HCT116 (cell line): ENCODE measurements at regions not wholly inside any gene's neighbourhood (a gene's known extent, or its start where the extent isn't known, plus 50 kb on each side); places are given as distances from the start of the nearest gene placed in this dataset.

Source experiments
- ATAC-seq: fragments of 200-7000 bp; cut with Tn5 transposase; 2 replicates; pipeline ENCODE4 v1.9.1; 2020; ENCODE audit warnings: mild to moderate bottlenecking, moderate library complexity
- BruUV-seq: library from RNA; stranded (reverse); fragments of 400-500 nt; replicated peaks from 2 replicates; lab custom pipeline; 2021; lab: Mats Ljungman, UMichigan
- CTCF ChIA-PET: fragments of 300-600 bp; sonication (Branson Sonifier 250); formaldehyde crosslinking; loops from one replicate; lab custom pipeline; 2021; ENCODE audit warnings: antibody characterized with exemption; lab: Charles Lee
- POLR2A ChIA-PET: fragments of 300-600, 350-600 bp; sonication (Branson Sonifier 250); formaldehyde crosslinking; loops from one replicate; lab custom pipeline; 2021; ENCODE audit warnings: antibody characterized with exemption; lab: Charles Lee
- RAD21 ChIA-PET, 2 experiments: fragments of 300-600 bp; sonication (Branson Sonifier 250); formaldehyde crosslinking; loops; one replicate each; lab custom pipeline; 2023; ENCODE audit warnings: low total read pairs in 2 of 2; ENCODE audit not compliant: uncharacterized antibody in 2 of 2, unreplicated experiment in 2 of 2, low non-redundant PET in 1 of 2; lab: Charles Lee
- DNase-seq: peaks from one replicate; pipeline ENCODE4 v3.0.0-alpha.2; 2010; ENCODE audit warnings: low read depth, low spot score
- H2AFZ ChIP-seq: fragments of 200-600 bp; shearing (Covaris generic), sonication (generic); 2 replicates; pipeline ENCODE4 v1.6.1; 2017; ENCODE audit warnings: low read depth, mixed run types, mixed read lengths, antibody characterized with exemption, low read length; ENCODE audit not compliant: poor library complexity, severe bottlenecking
- H3K27ac ChIP-seq: 2 replicates; pipeline ENCODE4 v1.5.1; 2012; ENCODE audit warnings: low read depth, low read length
- H3K27me3 ChIP-seq: fragments of 200-600 bp; sonication (generic); 2 replicates; pipeline ENCODE4 v1.6.1; 2016; ENCODE audit warnings: mixed run types, low read length, mixed read lengths; ENCODE audit not compliant: insufficient read depth
- H3K36me3 ChIP-seq, 2 experiments: fragments of 200-500 bp in 1 of 2; fragments of 200-600 bp in 1 of 2; sonication (Bioruptor generic) in 1 of 2; sonication (generic) in 1 of 2; 2 replicates each; pipeline versions ENCODE4 v1.5.1 to v1.6.1; 2014 to 2016; ENCODE audit warnings: low read length in 2 of 2, inconsistent platforms in 1 of 2, mixed read lengths in 1 of 2, mixed run types in 1 of 2; ENCODE audit not compliant: insufficient read depth in 2 of 2, control insufficient read depth in 1 of 2
- H3K4me1 ChIP-seq, 2 experiments: fragments of 200-600 bp in 1 of 2; sonication (generic) in 1 of 2; 2 replicates each; pipeline versions ENCODE4 v1.5.1 to v1.6.1; 2012 to 2017; ENCODE audit warnings: low read length in 2 of 2, inconsistent platforms in 1 of 2, mild to moderate bottlenecking in 1 of 2, mixed read lengths in 1 of 2, mixed run types in 1 of 2, moderate library complexity in 1 of 2; ENCODE audit not compliant: insufficient read depth in 2 of 2, control insufficient read depth in 1 of 2
- H3K4me2 ChIP-seq: fragments of 200-600 bp; sonication (generic); 2 replicates; pipeline ENCODE4 v1.6.1; 2017; ENCODE audit warnings: mixed run types, low read length, mixed read lengths
- H3K4me3 ChIP-seq, 2 experiments: fragments of 200-600 bp in 1 of 2; sonication (generic) in 1 of 2; replicated peaks in 1 of 2; 2 replicates each; pipeline ENCODE4 v1.5.1; 2011 to 2016; ENCODE audit warnings: low read length in 2 of 2, control low read depth in 1 of 2, low read depth in 1 of 2, mild to moderate bottlenecking in 1 of 2, mixed read lengths in 1 of 2, mixed run types in 1 of 2
- H3K79me2 ChIP-seq: fragments of 200-600 bp; sonication (generic); 2 replicates; pipeline ENCODE4 v1.6.1; 2017; ENCODE audit warnings: mild to moderate bottlenecking, mixed run types, low read length, moderate library complexity, mixed read lengths; ENCODE audit not compliant: insufficient read depth
- H3K9ac ChIP-seq: fragments of 200-600 bp; sonication (generic); 2 replicates; pipeline ENCODE4 v1.6.1; 2016; ENCODE audit warnings: low read length, mixed read lengths
- H3K9me2 ChIP-seq: fragments of 200-600 bp; sonication (generic), shearing (Covaris generic); 2 replicates; pipeline ENCODE4 v1.6.1; 2017; ENCODE audit warnings: mixed run types, mild to moderate bottlenecking, moderate library complexity; ENCODE audit not compliant: insufficient read depth
- H3K9me3 ChIP-seq, 2 experiments: fragments of 200-500 bp in 1 of 2; fragments of 200-600 bp in 1 of 2; sonication (Bioruptor generic) in 1 of 2; sonication (generic) in 1 of 2; 2 replicates each; pipeline ENCODE4 v1.6.1; 2014 to 2017; ENCODE audit warnings: low read length in 2 of 2, mixed read lengths in 2 of 2, inconsistent platforms in 1 of 2, low read depth in 1 of 2, mild to moderate bottlenecking in 1 of 2, mixed run types in 1 of 2, moderate library complexity in 1 of 2; ENCODE audit not compliant: control insufficient read depth in 1 of 2, insufficient read depth in 1 of 2
- H4K20me1 ChIP-seq: fragments of 200-600 bp; sonication (generic), shearing (Covaris generic); 2 replicates; pipeline ENCODE4 v1.6.1; 2017; ENCODE audit warnings: mixed run types, mild to moderate bottlenecking, moderate library complexity; ENCODE audit not compliant: insufficient read depth
- CEBPB ChIP-seq: IDR thresholded peaks from 2 replicates; pipeline ENCODE4 v1.6.1; 2012; ENCODE audit warnings: low read depth
- EZH2phosphoT487 ChIP-seq: fragments of 200-600 bp; IDR thresholded peaks from 2 replicates; pipeline ENCODE4 v1.6.1; 2018; ENCODE audit warnings: antibody characterized with exemption, borderline replicate concordance
- FOSL1 ChIP-seq: IDR thresholded peaks from 2 replicates; pipeline ENCODE4 v1.6.1; 2012; ENCODE audit warnings: low read depth
- JUND ChIP-seq: IDR thresholded peaks from 2 replicates; pipeline ENCODE4 v1.6.1; 2012
- POLR2A ChIP-seq: IDR thresholded peaks from 2 replicates; pipeline ENCODE4 v1.7.0; 2011; ENCODE audit warnings: borderline replicate concordance; ENCODE audit not compliant: insufficient read depth, insufficient read length; ENCODE audit errors: extremely low read depth
- RAD21 ChIP-seq: IDR thresholded peaks from 2 replicates; pipeline ENCODE4 v1.6.1; 2012; ENCODE audit warnings: low read depth, mild to moderate bottlenecking
- SP1 ChIP-seq: IDR thresholded peaks from 2 replicates; pipeline ENCODE4 v1.6.1; 2012; ENCODE audit warnings: low read depth
- ZNF274 ChIP-seq: fragments of 200-500 bp; sonication (Bioruptor generic); IDR thresholded peaks from 2 replicates; pipeline ENCODE4 v1.6.1; 2014; ENCODE audit warnings: mild to moderate bottlenecking, low read depth, low read length, inconsistent platforms
- intact Hi-C: fragments of 100-400 bp; cut with micrococcal nuclease; formaldehyde crosslinking; loops from 2 replicates; pipeline ENCODE4 v1.10.0; 2022
- TF ChIP-seq, protein P1 (sequence below): IDR thresholded peaks from 2 replicates; pipeline ENCODE4 v1.6.1; 2012; ENCODE audit warnings: low read depth

GRCh38 chr19:28585796-28586195, 627.2 kb downstream of the UQCRFS1 start (continued):
- no peak for TF ChIP-seq JUND

DNA sequence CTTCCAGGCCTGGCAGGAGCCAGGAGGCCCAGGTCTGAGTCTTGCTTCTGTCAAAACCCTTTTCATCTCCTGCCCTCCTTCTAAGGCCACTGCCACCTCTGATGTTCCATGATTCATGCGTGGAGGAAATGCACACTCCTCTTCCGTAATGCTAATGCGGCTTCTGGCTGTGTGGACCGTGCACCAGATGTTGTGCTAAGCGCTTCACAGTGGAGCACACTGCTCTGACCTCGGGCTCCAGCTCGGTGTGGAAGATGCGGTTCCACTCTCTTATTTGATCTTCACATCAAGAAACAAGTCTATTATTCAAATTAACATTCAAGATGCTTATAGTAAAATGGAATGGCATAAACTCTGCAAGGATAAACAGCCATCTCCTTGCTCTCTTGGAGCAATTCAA, 629.2 kb downstream of the UQCRFS1 start:
- DNase-seq = no peak
- H3K9me2 ChIP-seq = no peaks in the 10 kb centered on the region
- H4K20me1 ChIP-seq = no peaks in the 10 kb centered on the region
- no TSS peak for BruUV-seq
- POLR2A ChIA-PET = no interaction called here
- H3K36me3 ChIP-seq = no peaks in the 10 kb centered on the region
- H2AFZ ChIP-seq = no peak overlapping the region
- no peak overlapping the region for H3K4me2 ChIP-seq
- RAD21 ChIA-PET = no interaction called here
- H3K4me1 ChIP-seq = no peaks in the 10 kb centered on the region
- H3K9ac ChIP-seq = no peak overlapping the region
- H3K79me2 ChIP-seq = no peaks in the 10 kb centered on the region
- no peaks in the 10 kb centered on the region for H3K27me3 ChIP-seq
- H3K27ac ChIP-seq = no peak overlapping the region
- CTCF ChIA-PET = no interaction called here
- peaks cover 0 to 29% of the 10 kb centered on the region in 2 experiments; a peak in 2 of 4 replicates for H3K9me3 ChIP-seq
- no peak for TF ChIP-seq EZH2phosphoT487
- TF ChIP-seq POLR2A = no peak
- no peak for TF ChIP-seq FOSL1
- TF ChIP-seq, protein P1, sequence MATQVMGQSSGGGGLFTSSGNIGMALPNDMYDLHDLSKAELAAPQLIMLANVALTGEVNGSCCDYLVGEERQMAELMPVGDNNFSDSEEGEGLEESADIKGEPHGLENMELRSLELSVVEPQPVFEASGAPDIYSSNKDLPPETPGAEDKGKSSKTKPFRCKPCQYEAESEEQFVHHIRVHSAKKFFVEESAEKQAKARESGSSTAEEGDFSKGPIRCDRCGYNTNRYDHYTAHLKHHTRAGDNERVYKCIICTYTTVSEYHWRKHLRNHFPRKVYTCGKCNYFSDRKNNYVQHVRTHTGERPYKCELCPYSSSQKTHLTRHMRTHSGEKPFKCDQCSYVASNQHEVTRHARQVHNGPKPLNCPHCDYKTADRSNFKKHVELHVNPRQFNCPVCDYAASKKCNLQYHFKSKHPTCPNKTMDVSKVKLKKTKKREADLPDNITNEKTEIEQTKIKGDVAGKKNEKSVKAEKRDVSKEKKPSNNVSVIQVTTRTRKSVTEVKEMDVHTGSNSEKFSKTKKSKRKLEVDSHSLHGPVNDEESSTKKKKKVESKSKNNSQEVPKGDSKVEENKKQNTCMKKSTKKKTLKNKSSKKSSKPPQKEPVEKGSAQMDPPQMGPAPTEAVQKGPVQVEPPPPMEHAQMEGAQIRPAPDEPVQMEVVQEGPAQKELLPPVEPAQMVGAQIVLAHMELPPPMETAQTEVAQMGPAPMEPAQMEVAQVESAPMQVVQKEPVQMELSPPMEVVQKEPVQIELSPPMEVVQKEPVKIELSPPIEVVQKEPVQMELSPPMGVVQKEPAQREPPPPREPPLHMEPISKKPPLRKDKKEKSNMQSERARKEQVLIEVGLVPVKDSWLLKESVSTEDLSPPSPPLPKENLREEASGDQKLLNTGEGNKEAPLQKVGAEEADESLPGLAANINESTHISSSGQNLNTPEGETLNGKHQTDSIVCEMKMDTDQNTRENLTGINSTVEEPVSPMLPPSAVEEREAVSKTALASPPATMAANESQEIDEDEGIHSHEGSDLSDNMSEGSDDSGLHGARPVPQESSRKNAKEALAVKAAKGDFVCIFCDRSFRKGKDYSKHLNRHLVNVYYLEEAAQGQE = no peak
- TF ChIP-seq RAD21 = no peak
- TF ChIP-seq ZNF274 = no peak
- no peak for TF ChIP-seq SP1
- TF ChIP-seq CEBPB = no peak
- H3K4me3 ChIP-seq = no peak overlapping the region
- ATAC-seq = no peak
- intact Hi-C loops = no loop called here
